H1 (cell line): ENCODE measurements at regions not wholly inside any gene's neighbourhood (a gene's known extent, or its start where the extent isn't known, plus 50 kb on each side); places are given as distances from the start of the nearest gene placed in this dataset.

Experiments used
- CTCF ChIA-PET: fragments of 300-600 bp; sonication (Branson Sonifier 250); formaldehyde crosslinking; loops from one replicate; lab custom pipeline; 2021; ENCODE audit not compliant: partially characterized antibody; lab: Charles Lee
- POLR2A ChIA-PET: fragments of 300-600 bp; sonication (Branson Sonifier 250); formaldehyde crosslinking; loops from one replicate; lab custom pipeline; 2021; ENCODE audit warnings: inconsistent platforms; ENCODE audit not compliant: partially characterized antibody; lab: Charles Lee
- DNase-seq, 2 experiments: peaks; one replicate each; pipeline versions ENCODE4 v3.0.0 to v3.0.0-alpha.2; 2010 to 2022; ENCODE audit warnings: low spot score in 2 of 2, low read depth in 1 of 2, mixed read lengths in 1 of 2
- FAIRE-seq: peaks from 2 replicates; lab custom pipeline; 2011; peaks lifted over from hg19 to GRCh38; lab: Jason Lieb, UNC
- H2AFZ ChIP-seq: 2 replicates; pipeline ENCODE4 v1.8.1; 2012; ENCODE audit warnings: low read length, inconsistent platforms
- H2AK5ac ChIP-seq: 2 replicates; pipeline ENCODE4 v1.6.1; 2013; ENCODE audit warnings: low read depth, low read length
- H2BK120ac ChIP-seq: replicated peaks from 2 replicates; pipeline ENCODE3; 2013; ENCODE audit warnings: low read depth, low read length, inconsistent platforms
- H2BK12ac ChIP-seq: 2 replicates; pipeline ENCODE4 v1.6.1; 2013; ENCODE audit warnings: low read depth, low read length
- H2BK15ac ChIP-seq: 2 replicates; pipeline ENCODE4 v1.6.1; 2013; ENCODE audit warnings: low read length
- H2BK20ac ChIP-seq: 2 replicates; pipeline ENCODE4 v1.6.1; 2013; ENCODE audit warnings: low read length
- H2BK5ac ChIP-seq: 2 replicates; pipeline ENCODE4 v1.6.1; 2013; ENCODE audit warnings: low read depth, low read length
- H3K14ac ChIP-seq: 2 replicates; pipeline ENCODE4 v1.6.1; 2013; ENCODE audit warnings: inconsistent platforms; ENCODE audit not compliant: insufficient read length
- H3K18ac ChIP-seq: 2 replicates; pipeline ENCODE4 v1.6.1; 2013; ENCODE audit warnings: low read length; ENCODE audit errors: extremely low read depth
- H3K23ac ChIP-seq: 2 replicates; pipeline ENCODE4 v1.6.1; 2013; ENCODE audit warnings: inconsistent platforms; ENCODE audit not compliant: insufficient read length
- H3K23me2 ChIP-seq: 2 replicates; pipeline ENCODE4 v1.6.1; 2013; ENCODE audit warnings: low read depth, low read length
- H3K27ac ChIP-seq: 2 replicates; pipeline ENCODE4 v1.6.1; 2011; ENCODE audit warnings: low read depth, low read length, inconsistent platforms
- H3K27me3 ChIP-seq, 4 experiments: replicated peaks in 1 of 4; 1 replicate in 1 of 4; 2 replicates in 3 of 4; pipeline versions ENCODE4 v1.6.1 to v1.8.1; 2011 to 2013; ENCODE audit warnings: low read length in 3 of 4, mild to moderate bottlenecking in 3 of 4, inconsistent platforms in 2 of 4, mixed read lengths in 2 of 4, moderate library complexity in 1 of 4; ENCODE audit not compliant: control insufficient read depth in 3 of 4, insufficient read depth in 3 of 4; ENCODE audit errors: extremely low read depth in 1 of 4
- H3K36me3 ChIP-seq, 4 experiments: 2 replicates each; pipeline versions ENCODE4 v1.6.1 to v1.8.1; 2011 to 2013; ENCODE audit warnings: mild to moderate bottlenecking in 4 of 4, low read length in 3 of 4, moderate library complexity in 2 of 4, control low read depth in 1 of 4, inconsistent platforms in 1 of 4; ENCODE audit not compliant: insufficient read depth in 4 of 4, control insufficient read depth in 2 of 4
- H3K4ac ChIP-seq: replicated peaks from 2 replicates; pipeline ENCODE3; 2013; ENCODE audit warnings: low read length, low read depth, mixed read lengths, inconsistent platforms; ENCODE audit not compliant: insufficient read length
- H3K4me1 ChIP-seq, 4 experiments: replicated peaks in 1 of 4; 1 replicate in 1 of 4; 2 replicates in 3 of 4; pipeline versions ENCODE4 v1.6.1 to v1.8.1; 2011 to 2013; ENCODE audit warnings: low read length in 3 of 4, inconsistent platforms in 2 of 4, mixed read lengths in 1 of 4; ENCODE audit not compliant: insufficient read depth in 4 of 4, control insufficient read depth in 3 of 4
- H3K4me2 ChIP-seq, 2 experiments: 2 replicates each; pipeline versions ENCODE4 v1.6.1 to v1.8.1; 2011 to 2013; ENCODE audit warnings: low read depth in 2 of 2, low read length in 2 of 2, control low read depth in 1 of 2, inconsistent platforms in 1 of 2, mild to moderate bottlenecking in 1 of 2; ENCODE audit not compliant: insufficient read depth in 1 of 2
- H3K4me3 ChIP-seq, 4 experiments: fragments of 200-600, 300-600 bp in 1 of 4; sonication (generic), shearing (Covaris generic), sonication (Bioruptor Twin) in 1 of 4; 2 replicates each; pipeline versions ENCODE4 v1.5.1 to v1.8.1; 2011 to 2016; ENCODE audit warnings: low read length in 4 of 4, low read depth in 3 of 4, control low read depth in 2 of 4, inconsistent platforms in 2 of 4, mild to moderate bottlenecking in 2 of 4, mixed read lengths in 1 of 4, moderate library complexity in 1 of 4; ENCODE audit not compliant: insufficient read depth in 2 of 4; ENCODE audit errors: extremely low read depth in 1 of 4
- H3K56ac ChIP-seq: replicated peaks from 2 replicates; pipeline ENCODE3; 2013; ENCODE audit warnings: low read depth, mild to moderate bottlenecking, mixed read lengths, low read length, inconsistent platforms; ENCODE audit not compliant: insufficient read length
- H3K79me1 ChIP-seq: 2 replicates; pipeline ENCODE4 v1.6.1; 2013; ENCODE audit warnings: low read depth, low read length, control low read depth
- H3K79me2 ChIP-seq, 2 experiments: 2 replicates each; pipeline versions ENCODE4 v1.6.1 to v1.8.1; 2012 to 2013; ENCODE audit warnings: low read length in 2 of 2, mild to moderate bottlenecking in 2 of 2, inconsistent platforms in 1 of 2; ENCODE audit not compliant: insufficient read depth in 2 of 2, control insufficient read depth in 1 of 2
- H3K9ac ChIP-seq, 4 experiments: replicated peaks in 1 of 4; 1 replicate in 1 of 4; 2 replicates in 3 of 4; pipeline versions ENCODE4 v1.6.1 to v1.8.1; 2011 to 2013; ENCODE audit warnings: low read depth in 3 of 4, low read length in 3 of 4, control low read depth in 2 of 4, mild to moderate bottlenecking in 2 of 4, moderate library complexity in 2 of 4, inconsistent platforms in 1 of 4; ENCODE audit errors: extremely low read depth in 1 of 4
- H3K9me3 ChIP-seq, 2 experiments: 2 replicates each; pipeline versions ENCODE4 v1.6.1 to v1.8.1; 2012 to 2013; ENCODE audit warnings: mild to moderate bottlenecking in 2 of 2, moderate library complexity in 2 of 2, control low read depth in 1 of 2, inconsistent platforms in 1 of 2, low read depth in 1 of 2, low read length in 1 of 2, mixed read lengths in 1 of 2; ENCODE audit not compliant: insufficient read depth in 2 of 2
- H4K20me1 ChIP-seq, 2 experiments: replicated peaks in 1 of 2; 2 replicates each; pipeline versions ENCODE3 to v1.8.1; 2011 to 2013; ENCODE audit warnings: inconsistent platforms in 2 of 2, low read length in 2 of 2, mild to moderate bottlenecking in 1 of 2; ENCODE audit not compliant: insufficient read depth in 2 of 2, control insufficient read depth in 1 of 2
- H4K5ac ChIP-seq: 2 replicates; pipeline ENCODE4 v1.6.1; 2013; ENCODE audit warnings: low read length, low read depth, mixed read lengths, inconsistent platforms; ENCODE audit not compliant: insufficient read length
- H4K8ac ChIP-seq: 2 replicates; pipeline ENCODE4 v1.8.0; 2013; ENCODE audit warnings: mild to moderate bottlenecking, moderate library complexity, low read length, inconsistent platforms; ENCODE audit not compliant: insufficient read depth; ENCODE audit errors: extremely low read depth
- H4K91ac ChIP-seq: replicated peaks from 2 replicates; pipeline ENCODE3; 2013; ENCODE audit warnings: low read length, mixed read lengths, inconsistent platforms; ENCODE audit not compliant: insufficient read length
- CTCF ChIP-seq, 3 experiments: IDR thresholded peaks; 1 replicate in 2 of 3; 2 replicates in 1 of 3; pipeline versions ENCODE4 v1.5.1 to v1.6.1; 2011; ENCODE audit warnings: low read length in 3 of 3, mild to moderate bottlenecking in 3 of 3, inconsistent platforms in 2 of 3, low read depth in 1 of 3, moderate library complexity in 1 of 3; ENCODE audit not compliant: insufficient read depth in 1 of 3; ENCODE audit errors: control extremely low read depth in 1 of 3
- KDM5A ChIP-seq: fragments of 200-600 bp; IDR thresholded peaks from 2 replicates; pipeline ENCODE4 v1.7.1; 2012; ENCODE audit warnings: mild to moderate bottlenecking, low read length, inconsistent platforms, mixed read lengths
- RAD21 ChIP-seq, 2 experiments: IDR thresholded peaks in 1 of 2; conservative IDR thresholded peaks in 1 of 2; 2 replicates each; pipeline ENCODE4 v1.6.1; 2011; ENCODE audit warnings: low read depth in 2 of 2, low read length in 2 of 2, improper control_type of control experiment in 1 of 2, inconsistent platforms in 1 of 2, mild to moderate bottlenecking in 1 of 2, moderate library complexity in 1 of 2
- RBBP5 ChIP-seq: IDR thresholded peaks from 2 replicates; pipeline ENCODE4 v1.7.1; 2012; ENCODE audit warnings: low read depth, mild to moderate bottlenecking, inconsistent platforms, low read length, moderate library complexity, borderline replicate concordance
- RXRA ChIP-seq: IDR thresholded peaks from 2 replicates; pipeline ENCODE4 v1.6.1; 2011; ENCODE audit warnings: low read depth, mild to moderate bottlenecking, low read length, moderate library complexity; ENCODE audit not compliant: insufficient read depth
- SRF ChIP-seq: IDR thresholded peaks from 2 replicates; pipeline ENCODE4 v1.6.1; 2011; ENCODE audit warnings: mild to moderate bottlenecking, low read depth, low read length, moderate library complexity
- WGBS, 2 experiments: shearing (Covaris generic) in 1 of 2; methylation state at CpG; one replicate each; pipeline versions ENCODE4 v1.1.6 to v1.1.7; 2013 to 2015; ENCODE audit warnings: low lambda C conversion rate in 2 of 2, mixed read lengths in 2 of 2, inconsistent platforms in 1 of 2, low coverage in 1 of 2, missing lambda C conversion rate in 1 of 2; ENCODE audit not compliant: insufficient replicate concordance in 2 of 2, insufficient coverage in 1 of 2, insufficient read length in 1 of 2; ENCODE audit errors: extremely low coverage in 1 of 2, missing lambda C conversion rate in 1 of 2; 5-methylcytosine and 5-hydroxymethylcytosine counted together

- Histone ChIP-seq H2AFZ (peak overlapping the region; percentile 46; the same call in 1 of the 2 replicates), H3K4me1 (no peaks in the 10 kb centered on the region), H3K4me2 (no peak overlapping the region), H4K20me1 (no peaks in the 10 kb centered on the region), H3K14ac (no peak overlapping the region), H3K4me3 (no peak overlapping the region), H4K5ac (no peak overlapping the region), H3K9me3 (no peaks in the 10 kb centered on the region), H4K91ac (no peak overlapping the region), H2BK120ac (no peak overlapping the region), H3K23ac (no peak overlapping the region), H2BK15ac (no peak overlapping the region), H4K8ac (no peak overlapping the region), H2BK12ac (no peak overlapping the region), H3K79me1 (no peaks in the 10 kb centered on the region), H3K27me3 (no peaks in the 10 kb centered on the region), H3K9ac (no peak overlapping the region), H2BK20ac (no peak overlapping the region), H3K4ac (no peak overlapping the region), H3K36me3 (no peaks in the 10 kb centered on the region), H3K56ac (no peak overlapping the region), H2AK5ac (no peak overlapping the region), H3K79me2 (no peaks in the 10 kb centered on the region), H3K18ac (no peak overlapping the region), H3K27ac (no peak overlapping the region), H2BK5ac (no peak overlapping the region), H3K23me2 (no peaks in the 10 kb centered on the region)
- 79% methylated on average over 7 of the region's 7 CpGs; no CpG with 5 or more reads in 1 of the 2 experiments for WGBS, 2 experiments
- TF ChIP-seq SRF (no peak), RXRA (no peak), RAD21 (IDR thresholded peaks at IDR 0.05 in 1 of 2, conservative IDR thresholded peaks at IDR 0.05 in 1 of 2; ENCODE audit: low read depth in 2 of 2, low read length in 2 of 2) (peak; percentile 19 to 45; a peak in 3 of 4 replicates), CTCF (IDR thresholded peaks at IDR 0.05; ENCODE audit: control extremely low read depth in 1 of 3, insufficient read depth in 1 of 3, low read depth in 1 of 3, low read length in 3 of 3) (peak in 2 of 3 experiments; percentile 12 to 36; a peak in 2 of 4 replicates), KDM5A (no peak), RBBP5 (no peak)
- CTCF ChIA-PET = interaction anchor here (2.4 kb wide), 1 partner anchor 12 kb away, joined by 6 read pairs; no protein-coding TSS in a partner anchor
- POLR2A ChIA-PET = no interaction called here
- no peak for DNase-seq
- no peak for FAIRE-seq
These were observed 173.3 kb upstream of the PIEZO2 start for GRCh38 chr18:11322716-11323115.
